ENCODE measurements at regions not wholly inside any gene's neighbourhood (a gene's known extent, or its start where the extent isn't known, plus 50 kb on each side); places are given as distances from the start of the nearest gene placed in this dataset.
A peak's percentile ranks its signal among the peaks of the same experiment; 100 is the strongest.
"Not testable (repeated sequence)": the region's sequence is repeated elsewhere in the genome, so short reads cannot be mapped to it uniquely, and the experiment has no call there.

DNA sequence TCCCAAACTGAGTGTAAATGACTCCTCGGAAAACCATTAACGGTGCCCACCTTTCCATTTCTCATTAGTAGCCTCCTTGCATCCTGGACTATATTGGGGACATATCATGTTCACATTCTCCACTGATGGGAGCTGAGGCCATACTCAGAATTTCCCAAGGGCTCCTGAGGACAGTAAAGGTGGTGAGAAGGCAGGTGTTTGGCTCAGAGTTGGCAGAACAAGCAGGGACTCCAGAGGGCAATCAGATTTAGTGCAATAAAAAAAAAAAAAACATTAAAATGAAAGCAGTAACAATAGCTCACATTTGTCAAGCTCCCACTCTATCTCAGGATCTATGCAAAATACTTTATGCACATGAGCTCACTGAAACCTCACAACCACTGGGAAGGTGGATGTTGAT, 401.4 kb downstream of the MAFB start:
- FAIRE-seq, result no peak
- no peak for DNase-seq (ENCODE audit: low spot score in 2 of 2)

DNA sequence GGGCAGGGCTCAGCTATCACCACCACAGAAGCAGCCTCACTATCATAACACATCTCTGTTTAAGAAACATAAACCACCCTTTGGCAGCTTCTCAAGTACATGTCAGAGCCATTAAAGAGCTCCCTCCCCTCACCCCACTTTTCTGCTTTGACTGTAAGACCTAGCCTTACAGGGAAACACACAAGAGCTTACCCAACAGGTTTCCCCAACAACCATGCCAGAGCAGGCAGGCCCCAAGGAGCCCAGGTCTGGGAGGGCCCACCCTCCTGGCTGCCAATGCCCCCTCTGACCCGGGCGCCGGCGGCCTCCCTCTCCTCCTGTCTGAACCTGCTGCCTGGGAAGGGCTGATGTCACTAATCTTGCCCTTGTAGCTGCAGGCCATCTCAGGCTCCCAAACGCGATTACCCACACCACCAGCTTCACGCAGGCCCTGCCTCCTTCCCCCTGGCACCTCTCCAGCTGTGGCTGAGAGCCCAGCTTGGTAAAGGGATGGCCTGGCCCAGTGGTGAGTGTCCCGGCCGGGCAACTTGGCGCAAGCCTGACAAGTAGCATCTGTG, 402.0 kb downstream of the MAFB start:
- DNase-seq (ENCODE audit: low spot score in 2 of 2), result no peak
- FAIRE-seq, result no peak

DNA sequence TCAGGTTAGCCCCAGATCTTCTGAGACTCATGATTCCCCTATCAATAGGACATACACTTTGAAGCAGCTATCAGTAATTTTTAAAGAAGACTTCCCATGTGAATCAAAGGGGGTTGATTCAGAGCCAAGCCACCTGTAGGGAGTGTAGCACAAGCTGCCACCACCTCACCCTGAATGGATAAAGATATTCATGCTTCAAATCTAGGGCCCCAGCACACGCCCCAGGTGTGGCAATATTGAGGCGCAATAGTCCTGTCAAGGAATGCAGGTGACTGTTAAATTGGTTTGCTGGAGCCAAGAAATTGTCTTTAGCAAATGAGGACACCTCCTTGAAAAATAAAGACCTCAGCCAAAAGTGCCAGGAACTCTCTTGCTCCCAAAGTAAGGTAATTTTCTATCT, 404.4 kb downstream of the MAFB start:
- no peak for DNase-seq (ENCODE audit: low spot score in 2 of 2)
- no peak for FAIRE-seq

DNA sequence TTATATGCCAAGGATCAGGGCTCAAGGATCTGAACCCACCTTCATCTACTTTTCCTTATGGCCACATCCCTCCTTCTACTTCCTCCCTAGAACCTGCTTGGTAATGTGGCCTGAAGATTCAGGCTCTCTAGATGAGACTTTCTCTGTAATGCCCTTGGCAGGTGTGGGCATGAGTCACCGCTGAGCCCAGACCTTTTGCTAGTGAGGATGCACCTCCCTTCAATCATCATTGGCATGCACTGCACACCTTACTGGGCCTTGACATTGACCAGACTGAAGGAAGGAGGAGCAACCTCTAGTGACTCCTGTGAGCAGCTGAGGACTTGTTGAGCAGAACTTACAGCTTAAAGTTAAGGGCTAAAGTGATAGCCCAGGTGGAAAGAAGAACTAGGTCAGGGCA, 405.3 kb downstream of the MAFB start:
- FAIRE-seq (no peak), DNase-seq (ENCODE audit: low spot score in 2 of 2) (no peak)

DNA sequence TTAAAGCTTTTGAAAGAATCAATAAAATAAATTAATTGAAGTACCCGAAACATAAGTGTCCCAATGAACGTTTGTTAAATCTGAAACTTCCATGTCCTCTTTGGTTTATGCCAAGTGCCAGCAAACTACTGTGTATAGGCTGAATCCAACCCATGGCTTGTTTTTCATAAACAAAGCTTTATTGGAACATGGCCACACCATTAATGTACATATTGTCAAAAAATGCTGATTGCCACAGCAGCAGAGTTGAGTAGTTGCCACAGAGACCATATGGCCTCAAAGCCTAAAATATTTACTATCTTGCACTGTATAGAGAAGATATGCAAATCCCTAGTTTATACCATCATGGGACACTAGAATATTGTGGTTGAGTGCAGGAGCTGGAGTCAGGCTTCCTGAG, 406.1 kb downstream of the MAFB start:
- DNase-seq (ENCODE audit: low spot score in 2 of 2) (no peak), FAIRE-seq (no peak)

DNA sequence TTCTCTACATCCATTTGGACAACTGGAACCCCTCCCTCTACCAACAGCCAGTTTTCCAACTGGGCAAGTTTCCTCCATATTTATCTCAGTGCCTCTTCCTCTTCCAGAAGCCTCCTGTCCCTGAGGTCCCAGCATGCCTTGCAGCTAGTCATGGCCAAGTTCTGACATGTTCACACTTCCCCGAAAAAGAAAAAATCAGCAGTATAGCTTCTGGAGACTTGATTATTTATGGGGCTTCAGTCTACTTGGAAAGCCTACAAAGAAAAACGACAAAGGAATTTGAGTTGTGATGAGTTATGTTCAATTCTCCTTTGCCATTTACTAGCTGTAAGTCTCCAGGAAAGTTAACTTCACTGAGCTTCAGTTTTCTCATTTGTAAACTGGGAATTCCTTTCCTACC, 406.5 kb downstream of the MAFB start:
- DNase-seq (ENCODE audit: low spot score in 2 of 2), result no peak
- FAIRE-seq, result no peak

DNA sequence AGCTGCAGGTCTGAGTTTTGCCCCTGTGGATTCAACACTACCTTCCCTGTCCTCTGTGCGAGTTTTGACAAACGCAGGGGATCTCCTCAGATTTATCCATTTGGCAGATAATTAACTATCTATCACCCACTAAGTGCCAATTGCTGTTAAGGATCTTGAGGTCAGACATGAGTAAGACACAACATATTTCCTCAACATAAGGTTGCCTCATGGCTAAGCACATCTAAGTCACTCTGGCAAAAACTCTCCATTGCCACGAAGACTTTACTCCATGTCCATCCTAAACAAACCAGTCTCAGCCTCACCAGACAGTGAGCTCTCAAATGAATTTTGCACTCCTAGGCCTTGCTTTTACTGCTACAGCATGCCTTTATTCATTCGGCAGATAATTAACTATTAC, 408.4 kb downstream of the MAFB start:
- FAIRE-seq (no peak), DNase-seq (ENCODE audit: low spot score in 2 of 2) (no peak)

GRCh38 chr20:40279390-40279789, 409.6 kb downstream of the MAFB start:
- no peak for FAIRE-seq
- peak; percentile 16 to 30 for DNase-seq (ENCODE audit: low spot score in 2 of 2)

DNA sequence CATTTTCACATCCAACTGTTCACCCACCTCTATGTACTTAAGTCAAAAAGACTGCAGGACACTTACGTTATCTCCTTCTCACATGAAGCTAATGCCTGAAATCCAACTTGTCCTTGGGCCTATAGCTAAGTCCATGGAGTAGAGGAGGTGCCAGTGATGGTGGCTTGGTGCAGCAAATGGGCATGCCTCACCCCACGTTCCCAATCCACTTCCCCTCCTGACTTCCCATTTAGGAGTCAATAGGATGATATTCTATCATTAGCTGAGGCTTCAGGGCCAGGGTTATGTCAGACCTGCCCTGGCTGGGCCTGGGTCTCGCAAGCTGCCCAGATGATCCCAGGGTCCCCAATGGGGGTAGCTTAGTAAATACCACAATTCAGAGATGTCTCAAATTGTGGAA, 410.4 kb downstream of the MAFB start:
- FAIRE-seq (no peak), DNase-seq (ENCODE audit: low spot score in 2 of 2) (no peak)

DNA sequence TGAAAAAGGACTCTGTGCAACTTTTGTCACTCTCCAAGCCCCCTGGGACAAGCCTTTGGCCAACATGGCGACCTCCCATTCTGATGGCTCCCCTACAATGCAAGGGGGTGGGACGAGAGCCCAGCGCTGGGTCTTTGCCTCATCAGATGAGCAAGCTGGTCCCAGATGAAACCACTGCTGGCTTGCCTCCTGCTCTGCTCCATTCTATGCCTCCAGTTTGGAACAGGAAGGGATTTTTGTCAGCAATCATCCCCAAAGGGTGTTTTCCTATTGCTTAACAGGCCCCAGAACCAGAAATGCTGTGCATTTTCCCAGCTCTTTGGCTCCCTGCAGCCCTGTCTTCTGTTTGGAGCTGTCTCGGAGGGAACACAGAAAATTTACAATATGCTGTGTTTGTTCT, 412.7 kb downstream of the MAFB start:
- FAIRE-seq (no peak), DNase-seq (ENCODE audit: low spot score in 2 of 2) (no peak)

- no peak for FAIRE-seq
- no peak for DNase-seq (ENCODE audit: low spot score in 2 of 2)
These were observed 413.3 kb downstream of the MAFB start for GRCh38 chr20:40275738-40276137.

- no peak for FAIRE-seq
- DNase-seq (ENCODE audit: low spot score in 2 of 2), result no peak
These were observed 414.0 kb downstream of the MAFB start for GRCh38 chr20:40274912-40275533.

GRCh38 chr20:40269274-40269673, 419.8 kb downstream of the MAFB start:
- DNase-seq (ENCODE audit: low spot score in 2 of 2); FAIRE-seq: not testable (repeated sequence)

GRCh38 chr20:40268321-40269075, 420.5 kb downstream of the MAFB start:
- FAIRE-seq, result no peak
- DNase-seq (ENCODE audit: low spot score in 2 of 2), result no peak

DNA sequence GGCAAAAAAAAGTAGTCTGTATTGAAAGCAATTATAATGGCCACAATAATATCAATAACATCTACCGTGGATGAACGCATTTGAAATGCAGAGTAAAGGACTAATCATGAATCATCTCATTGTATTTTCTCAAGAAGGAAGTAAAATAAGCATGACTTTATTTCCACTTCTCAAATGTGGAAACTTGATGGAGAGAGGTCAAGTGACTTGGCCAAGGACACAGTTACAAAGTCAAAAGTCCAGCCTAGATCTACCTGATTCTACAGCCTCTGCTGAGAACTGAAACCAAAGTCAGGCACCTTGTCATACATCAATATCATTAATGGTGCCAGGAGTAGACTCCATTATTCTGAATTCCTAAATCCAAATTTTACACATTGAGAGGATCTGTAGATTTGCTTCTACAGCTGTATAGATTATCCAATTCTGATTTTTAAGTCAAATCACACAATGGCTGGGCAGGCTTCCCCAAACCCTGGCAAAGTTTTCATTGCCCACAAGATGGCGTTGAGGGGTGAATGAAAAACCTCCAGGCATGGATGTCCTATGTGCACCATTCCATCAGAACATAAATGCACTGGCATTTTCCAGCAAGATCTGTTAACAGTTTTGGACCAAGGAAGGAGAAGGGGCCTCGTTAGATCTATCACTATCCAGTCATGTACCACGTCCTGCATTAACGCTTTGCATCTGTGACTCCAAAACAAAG, 423.1 kb downstream of the MAFB start:
- no peak for FAIRE-seq

DNA sequence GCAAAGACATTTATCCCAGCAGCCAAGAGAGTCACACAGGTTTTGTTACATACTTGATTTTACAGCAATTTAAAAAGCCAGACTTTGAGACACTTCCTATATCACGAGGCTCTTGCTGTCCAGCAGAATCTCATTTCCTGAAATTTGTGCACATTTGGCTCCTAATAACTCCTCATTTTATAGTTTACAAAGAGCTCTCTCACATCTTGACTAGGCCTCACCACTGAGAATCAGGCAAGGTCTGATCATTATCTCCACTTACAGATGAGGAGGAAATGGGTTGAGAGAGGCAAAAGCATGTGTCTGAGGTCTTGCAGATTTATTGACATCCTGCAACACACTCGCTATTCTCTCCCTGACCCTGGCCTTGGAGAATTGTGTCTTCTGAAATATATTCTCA, 426.8 kb downstream of the MAFB start:
- FAIRE-seq (no peak), DNase-seq (ENCODE audit: low spot score in 2 of 2) (no peak)

More for the DNA sequence above, 423.1 kb downstream of the MAFB start:
- DNase-seq (ENCODE audit: low spot score in 2 of 2), result no peak

- FAIRE-seq, result no peak
- no peak for DNase-seq (ENCODE audit: low spot score in 2 of 2)
These were observed 430.1 kb downstream of the MAFB start for GRCh38 chr20:40258931-40259330.

DNA sequence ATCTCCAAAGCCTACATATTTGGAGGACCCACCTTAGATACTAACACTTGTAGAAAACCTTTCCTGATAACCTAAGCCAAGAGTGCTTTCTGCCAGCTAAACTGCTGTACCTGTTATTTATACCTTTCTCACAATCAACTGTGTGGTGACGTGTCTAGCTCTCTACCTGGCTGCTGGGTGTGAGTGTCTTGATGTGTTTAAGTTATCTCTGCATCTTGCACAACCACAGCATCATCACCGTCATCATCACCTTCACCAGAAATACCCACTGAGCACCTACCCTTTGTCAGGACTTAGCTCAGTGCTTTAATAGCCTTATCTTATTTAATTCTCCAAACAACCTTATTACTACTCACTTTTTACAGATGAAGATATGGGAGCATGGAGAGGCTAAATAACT, 431.3 kb downstream of the MAFB start:
- FAIRE-seq (no peak), DNase-seq (ENCODE audit: low spot score in 2 of 2) (no peak)

DNA sequence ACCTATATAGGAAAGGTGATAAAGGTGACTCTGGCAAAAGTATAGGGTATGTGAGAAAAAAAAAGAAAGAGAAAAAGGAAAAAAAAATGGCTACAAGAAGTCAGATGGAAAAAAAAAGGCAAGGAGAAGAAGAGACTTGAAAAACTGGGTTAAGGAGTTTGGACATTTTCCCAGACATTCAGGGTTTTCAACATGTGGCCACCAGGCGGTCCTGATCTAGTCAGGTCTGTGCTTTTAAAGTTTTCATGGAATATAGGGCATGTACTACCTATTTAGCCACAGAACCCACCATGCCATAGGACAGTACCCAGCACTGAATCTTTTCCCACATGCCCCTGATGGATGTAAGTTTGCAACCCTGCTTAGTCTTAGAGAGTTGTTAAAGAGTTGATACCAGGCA, 433.7 kb downstream of the MAFB start:
- no peak for DNase-seq (ENCODE audit: low spot score in 2 of 2)
- no peak for FAIRE-seq

GRCh38 chr20:40254023-40254772, 434.8 kb downstream of the MAFB start:
- no peak for FAIRE-seq
- DNase-seq (ENCODE audit: low spot score in 2 of 2), result no peak
